GM23248 (cell line): ENCODE measurements at regions not wholly inside any gene's neighbourhood (a gene's known extent, or its start where the extent isn't known, plus 50 kb on each side); places are given as distances from the start of the nearest gene placed in this dataset.

ENCODE experiments used
- DNase-seq: peaks from one replicate; pipeline ENCODE4 v3.0.0-alpha.2; 2015
- H2AFZ ChIP-seq: fragments of 200-600 bp; sonication (generic); 2 replicates; pipeline ENCODE4 v1.6.1; 2016; ENCODE audit warnings: antibody characterized with exemption
- H3F3A ChIP-seq: fragments of 200-600 bp; sonication (generic); 2 replicates; pipeline ENCODE4 v1.6.1; 2016; ENCODE audit warnings: mild to moderate bottlenecking, antibody characterized with exemption, mixed run types; ENCODE audit not compliant: insufficient read depth
- H3K27ac ChIP-seq: fragments of 200-600 bp; sonication (generic); 2 replicates; pipeline ENCODE4 v1.5.1; 2016; ENCODE audit warnings: mild to moderate bottlenecking
- H3K27me3 ChIP-seq: fragments of 200-600 bp; sonication (generic); replicated peaks from 2 replicates; pipeline ENCODE4 v1.6.1; 2016; ENCODE audit warnings: mild to moderate bottlenecking; ENCODE audit not compliant: insufficient read depth
- H3K36me3 ChIP-seq: fragments of 200-600 bp; sonication (generic); 2 replicates; pipeline ENCODE4 v1.6.1; 2016; ENCODE audit warnings: low read depth, mild to moderate bottlenecking
- H3K4me1 ChIP-seq: fragments of 200-600 bp; sonication (generic); 2 replicates; pipeline ENCODE4 v1.6.1; 2016; ENCODE audit warnings: mild to moderate bottlenecking; ENCODE audit not compliant: insufficient read depth
- H3K4me2 ChIP-seq: fragments of 200-600 bp; sonication (generic); one replicate; pipeline ENCODE4 v1.6.1; 2016; ENCODE audit warnings: mild to moderate bottlenecking; ENCODE audit not compliant: unreplicated experiment
- H3K4me3 ChIP-seq: fragments of 200-600 bp; sonication (generic); 2 replicates; pipeline ENCODE4 v1.5.1; 2016; ENCODE audit warnings: mild to moderate bottlenecking
- H3K79me2 ChIP-seq: fragments of 200-600 bp; sonication (generic); 2 replicates; pipeline ENCODE4 v1.6.1; 2016; ENCODE audit warnings: mild to moderate bottlenecking; ENCODE audit not compliant: insufficient read depth
- H3K9ac ChIP-seq: fragments of 200-600 bp; sonication (generic); 2 replicates; pipeline ENCODE4 v1.6.1; 2016; ENCODE audit warnings: mild to moderate bottlenecking
- H3K9me2 ChIP-seq: fragments of 200-600 bp; sonication (generic); 2 replicates; pipeline ENCODE4 v1.6.1; 2016; ENCODE audit warnings: mixed run types, mild to moderate bottlenecking, moderate library complexity; ENCODE audit not compliant: insufficient read depth
- H3K9me3 ChIP-seq: fragments of 200-600 bp; sonication (generic); one replicate; pipeline ENCODE4 v1.6.1; 2017; ENCODE audit warnings: low read depth
- H4K20me1 ChIP-seq: fragments of 200-600 bp; sonication (generic); 2 replicates; pipeline ENCODE4 v1.6.0; 2016; ENCODE audit not compliant: insufficient read depth
- EZH2 ChIP-seq: fragments of 200-600 bp; sonication (generic); IDR thresholded peaks from 2 replicates; pipeline ENCODE4 v1.6.1; 2018; ENCODE audit warnings: antibody characterized with exemption, mild to moderate bottlenecking; ENCODE audit not compliant: insufficient read depth, poor library complexity, severe bottlenecking
- EZH2phosphoT487 ChIP-seq: fragments of 200-600 bp; sonication (generic); IDR thresholded peaks from 2 replicates; pipeline ENCODE4 v1.6.1; 2018; ENCODE audit warnings: antibody characterized with exemption, moderate library complexity, mild to moderate bottlenecking, low read depth; ENCODE audit not compliant: insufficient read depth
- WGBS, 2 experiments: methylation state at CpG; one replicate each; pipeline ENCODE4 v1.1.6; 2015 to 2017; ENCODE audit warnings: low lambda C conversion rate in 2 of 2, low coverage in 1 of 2; ENCODE audit errors: missing lambda C conversion rate in 2 of 2; 5-methylcytosine and 5-hydroxymethylcytosine counted together
- in situ Hi-C: fragments of 300-500 bp; cut with MboI; formaldehyde crosslinking; loops from 2 replicates; pipeline ENCODE4 v1.15.0; 2020

DNA sequence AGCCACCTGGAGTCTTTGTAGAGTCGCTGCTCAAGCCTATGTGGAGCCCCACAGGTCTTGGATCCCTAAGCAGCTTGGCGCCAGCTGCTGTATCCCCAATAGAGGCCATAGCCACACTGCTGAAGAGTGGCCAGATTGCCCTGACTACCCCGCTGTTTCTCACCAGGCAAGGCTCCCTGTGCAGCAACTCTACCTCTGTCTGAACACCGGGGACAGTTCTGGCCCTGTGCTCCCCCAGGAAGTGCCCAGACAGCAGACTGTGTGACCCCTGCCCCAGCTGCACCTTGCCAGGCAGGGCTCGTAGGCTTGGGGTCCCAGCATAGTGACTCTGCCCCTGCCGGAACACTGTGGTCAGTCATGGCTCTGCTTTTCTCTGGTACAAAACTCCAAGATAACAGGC lies 53.5 kb upstream of the GALNT13 start:
- TF ChIP-seq EZH2 (no peak), EZH2phosphoT487 (no peak)
- Histone ChIP-seq H4K20me1 (no peaks in the 10 kb centered on the region), H3K9me2 (no peaks in the 10 kb centered on the region), H3K9me3 (no peaks in the 10 kb centered on the region), H3K4me3 (no peak overlapping the region), H2AFZ (no peak overlapping the region), H3K27ac (no peak overlapping the region), H3K36me3 (no peaks in the 10 kb centered on the region), H3K4me2 (no peak overlapping the region), H3K9ac (no peak overlapping the region), H3F3A (no peaks in the 10 kb centered on the region), H3K79me2 (no peaks in the 10 kb centered on the region), H3K4me1 (no peaks in the 10 kb centered on the region), H3K27me3 (no peaks in the 10 kb centered on the region)
- in situ Hi-C loops: no loop called here
- no peak for DNase-seq
- WGBS, 2 experiments: 25 to 31% methylated on average over 5 to 6 of the region's 6 CpGs

DNA sequence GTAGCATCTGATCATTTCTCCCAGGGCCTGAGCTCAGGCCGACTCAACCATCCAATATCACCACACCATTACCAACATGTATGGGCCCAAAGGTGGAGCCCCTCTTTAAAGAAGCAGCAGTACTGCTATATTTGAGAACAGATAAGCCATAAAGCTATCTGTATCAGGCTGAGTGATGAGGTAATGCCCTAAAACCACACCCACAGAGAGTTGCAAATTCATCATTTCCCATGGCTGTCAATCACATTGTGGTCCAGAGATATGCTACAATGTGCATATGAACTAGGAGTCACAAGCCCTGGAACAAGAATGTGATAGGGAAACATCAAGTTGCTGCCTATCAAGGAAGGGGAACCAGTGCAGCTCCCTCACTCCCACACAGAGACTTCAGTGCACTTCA lies 52.6 kb upstream of the GALNT13 start:
- Histone ChIP-seq H3K27me3 (no peaks in the 10 kb centered on the region), H4K20me1 (no peaks in the 10 kb centered on the region), H3K9me3 (no peaks in the 10 kb centered on the region), H3K4me1 (no peaks in the 10 kb centered on the region), H3K36me3 (no peaks in the 10 kb centered on the region), H3K4me2 (no peak overlapping the region), H3F3A (no peaks in the 10 kb centered on the region), H3K9ac (no peak overlapping the region), H3K4me3 (no peak overlapping the region), H3K79me2 (no peaks in the 10 kb centered on the region), H3K27ac (no peak overlapping the region), H3K9me2 (no peaks in the 10 kb centered on the region), H2AFZ (no peak overlapping the region)
- WGBS, 2 experiments: 9 to 13% methylated on average over 1 of the region's 1 CpG
- in situ Hi-C loops: no loop called here
- DNase-seq: no peak
- TF ChIP-seq EZH2: no peak
- no peak for TF ChIP-seq EZH2phosphoT487

DNA sequence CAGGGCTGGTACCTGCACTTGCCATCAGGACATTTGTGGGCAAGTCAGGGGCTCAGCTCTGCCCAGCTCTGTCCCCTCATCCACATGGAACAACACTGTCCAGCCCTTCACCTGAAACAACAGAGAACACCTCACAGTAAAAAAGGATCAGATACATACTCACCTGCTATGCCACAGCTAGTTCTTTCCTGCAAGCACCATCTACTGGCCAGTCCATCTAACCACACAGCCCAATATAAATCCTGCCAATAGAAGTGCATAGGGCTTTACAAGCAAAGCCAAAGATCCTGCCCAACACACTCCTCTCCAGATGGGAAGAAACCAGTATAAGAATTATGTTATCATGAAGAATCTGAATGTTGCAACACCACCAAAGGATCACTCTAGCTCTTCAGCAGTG lies 52.2 kb upstream of the GALNT13 start:
- H3K27ac ChIP-seq: no peak overlapping the region
- H2AFZ ChIP-seq: no peak overlapping the region
- no peak overlapping the region for H3K4me2 ChIP-seq
- no peaks in the 10 kb centered on the region for H3K79me2 ChIP-seq
- H3K4me3 ChIP-seq: no peak overlapping the region
- in situ Hi-C loops: no loop called here
- no peaks in the 10 kb centered on the region for H3K36me3 ChIP-seq
- H3K27me3 ChIP-seq: no peaks in the 10 kb centered on the region
- H3K9ac ChIP-seq: no peak overlapping the region
- TF ChIP-seq EZH2: no peak
- no peak for TF ChIP-seq EZH2phosphoT487
- no peaks in the 10 kb centered on the region for H3K9me2 ChIP-seq
- DNase-seq: no peak
- no peaks in the 10 kb centered on the region for H3F3A ChIP-seq
- H4K20me1 ChIP-seq: no peaks in the 10 kb centered on the region
- H3K9me3 ChIP-seq: no peaks in the 10 kb centered on the region
- H3K4me1 ChIP-seq: no peaks in the 10 kb centered on the region
